H1 (cell line): ENCODE measurements at regions not wholly inside any gene's neighbourhood (a gene's known extent, or its start where the extent isn't known, plus 50 kb on each side); places are given as distances from the start of the nearest gene placed in this dataset.

Experiments
- CTCF ChIA-PET: fragments of 300-600 bp; sonication (Branson Sonifier 250); formaldehyde crosslinking; loops from one replicate; lab custom pipeline; 2021; ENCODE audit not compliant: partially characterized antibody; lab: Charles Lee
- POLR2A ChIA-PET: fragments of 300-600 bp; sonication (Branson Sonifier 250); formaldehyde crosslinking; loops from one replicate; lab custom pipeline; 2021; ENCODE audit warnings: inconsistent platforms; ENCODE audit not compliant: partially characterized antibody; lab: Charles Lee
- DNase-seq, 2 experiments: peaks; one replicate each; pipeline versions ENCODE4 v3.0.0 to v3.0.0-alpha.2; 2010 to 2022; ENCODE audit warnings: low spot score in 2 of 2, low read depth in 1 of 2, mixed read lengths in 1 of 2
- FAIRE-seq: peaks from 2 replicates; lab custom pipeline; 2011; peaks lifted over from hg19 to GRCh38; lab: Jason Lieb, UNC
- H2AFZ ChIP-seq: 2 replicates; pipeline ENCODE4 v1.8.1; 2012; ENCODE audit warnings: low read length, inconsistent platforms
- H2AK5ac ChIP-seq: 2 replicates; pipeline ENCODE4 v1.6.1; 2013; ENCODE audit warnings: low read depth, low read length
- H2BK120ac ChIP-seq: replicated peaks from 2 replicates; pipeline ENCODE3; 2013; ENCODE audit warnings: low read depth, low read length, inconsistent platforms
- H2BK12ac ChIP-seq: 2 replicates; pipeline ENCODE4 v1.6.1; 2013; ENCODE audit warnings: low read depth, low read length
- H2BK15ac ChIP-seq: 2 replicates; pipeline ENCODE4 v1.6.1; 2013; ENCODE audit warnings: low read length
- H2BK20ac ChIP-seq: 2 replicates; pipeline ENCODE4 v1.6.1; 2013; ENCODE audit warnings: low read length
- H2BK5ac ChIP-seq: 2 replicates; pipeline ENCODE4 v1.6.1; 2013; ENCODE audit warnings: low read depth, low read length
- H3K14ac ChIP-seq: 2 replicates; pipeline ENCODE4 v1.6.1; 2013; ENCODE audit warnings: inconsistent platforms; ENCODE audit not compliant: insufficient read length
- H3K18ac ChIP-seq: 2 replicates; pipeline ENCODE4 v1.6.1; 2013; ENCODE audit warnings: low read length; ENCODE audit errors: extremely low read depth
- H3K23ac ChIP-seq: 2 replicates; pipeline ENCODE4 v1.6.1; 2013; ENCODE audit warnings: inconsistent platforms; ENCODE audit not compliant: insufficient read length
- H3K23me2 ChIP-seq: 2 replicates; pipeline ENCODE4 v1.6.1; 2013; ENCODE audit warnings: low read depth, low read length
- H3K27ac ChIP-seq: 2 replicates; pipeline ENCODE4 v1.6.1; 2011; ENCODE audit warnings: low read depth, low read length, inconsistent platforms
- H3K27me3 ChIP-seq, 4 experiments: replicated peaks in 1 of 4; 1 replicate in 1 of 4; 2 replicates in 3 of 4; pipeline versions ENCODE4 v1.6.1 to v1.8.1; 2011 to 2013; ENCODE audit warnings: low read length in 3 of 4, mild to moderate bottlenecking in 3 of 4, inconsistent platforms in 2 of 4, mixed read lengths in 2 of 4, moderate library complexity in 1 of 4; ENCODE audit not compliant: control insufficient read depth in 3 of 4, insufficient read depth in 3 of 4; ENCODE audit errors: extremely low read depth in 1 of 4
- H3K36me3 ChIP-seq, 4 experiments: 2 replicates each; pipeline versions ENCODE4 v1.6.1 to v1.8.1; 2011 to 2013; ENCODE audit warnings: mild to moderate bottlenecking in 4 of 4, low read length in 3 of 4, moderate library complexity in 2 of 4, control low read depth in 1 of 4, inconsistent platforms in 1 of 4; ENCODE audit not compliant: insufficient read depth in 4 of 4, control insufficient read depth in 2 of 4
- H3K4ac ChIP-seq: replicated peaks from 2 replicates; pipeline ENCODE3; 2013; ENCODE audit warnings: low read length, low read depth, mixed read lengths, inconsistent platforms; ENCODE audit not compliant: insufficient read length
- H3K4me1 ChIP-seq, 4 experiments: replicated peaks in 1 of 4; 1 replicate in 1 of 4; 2 replicates in 3 of 4; pipeline versions ENCODE4 v1.6.1 to v1.8.1; 2011 to 2013; ENCODE audit warnings: low read length in 3 of 4, inconsistent platforms in 2 of 4, mixed read lengths in 1 of 4; ENCODE audit not compliant: insufficient read depth in 4 of 4, control insufficient read depth in 3 of 4
- H3K4me2 ChIP-seq, 2 experiments: 2 replicates each; pipeline versions ENCODE4 v1.6.1 to v1.8.1; 2011 to 2013; ENCODE audit warnings: low read depth in 2 of 2, low read length in 2 of 2, control low read depth in 1 of 2, inconsistent platforms in 1 of 2, mild to moderate bottlenecking in 1 of 2; ENCODE audit not compliant: insufficient read depth in 1 of 2
- H3K4me3 ChIP-seq, 4 experiments: fragments of 200-600, 300-600 bp in 1 of 4; sonication (generic), shearing (Covaris generic), sonication (Bioruptor Twin) in 1 of 4; 2 replicates each; pipeline versions ENCODE4 v1.5.1 to v1.8.1; 2011 to 2016; ENCODE audit warnings: low read length in 4 of 4, low read depth in 3 of 4, control low read depth in 2 of 4, inconsistent platforms in 2 of 4, mild to moderate bottlenecking in 2 of 4, mixed read lengths in 1 of 4, moderate library complexity in 1 of 4; ENCODE audit not compliant: insufficient read depth in 2 of 4; ENCODE audit errors: extremely low read depth in 1 of 4
- H3K56ac ChIP-seq: replicated peaks from 2 replicates; pipeline ENCODE3; 2013; ENCODE audit warnings: low read depth, mild to moderate bottlenecking, mixed read lengths, low read length, inconsistent platforms; ENCODE audit not compliant: insufficient read length
- H3K79me1 ChIP-seq: 2 replicates; pipeline ENCODE4 v1.6.1; 2013; ENCODE audit warnings: low read depth, low read length, control low read depth
- H3K79me2 ChIP-seq, 2 experiments: 2 replicates each; pipeline versions ENCODE4 v1.6.1 to v1.8.1; 2012 to 2013; ENCODE audit warnings: low read length in 2 of 2, mild to moderate bottlenecking in 2 of 2, inconsistent platforms in 1 of 2; ENCODE audit not compliant: insufficient read depth in 2 of 2, control insufficient read depth in 1 of 2
- H3K9ac ChIP-seq, 4 experiments: replicated peaks in 1 of 4; 1 replicate in 1 of 4; 2 replicates in 3 of 4; pipeline versions ENCODE4 v1.6.1 to v1.8.1; 2011 to 2013; ENCODE audit warnings: low read depth in 3 of 4, low read length in 3 of 4, control low read depth in 2 of 4, mild to moderate bottlenecking in 2 of 4, moderate library complexity in 2 of 4, inconsistent platforms in 1 of 4; ENCODE audit errors: extremely low read depth in 1 of 4
- H3K9me3 ChIP-seq, 2 experiments: 2 replicates each; pipeline versions ENCODE4 v1.6.1 to v1.8.1; 2012 to 2013; ENCODE audit warnings: mild to moderate bottlenecking in 2 of 2, moderate library complexity in 2 of 2, control low read depth in 1 of 2, inconsistent platforms in 1 of 2, low read depth in 1 of 2, low read length in 1 of 2, mixed read lengths in 1 of 2; ENCODE audit not compliant: insufficient read depth in 2 of 2
- H4K20me1 ChIP-seq, 2 experiments: replicated peaks in 1 of 2; 2 replicates each; pipeline versions ENCODE3 to v1.8.1; 2011 to 2013; ENCODE audit warnings: inconsistent platforms in 2 of 2, low read length in 2 of 2, mild to moderate bottlenecking in 1 of 2; ENCODE audit not compliant: insufficient read depth in 2 of 2, control insufficient read depth in 1 of 2
- H4K5ac ChIP-seq: 2 replicates; pipeline ENCODE4 v1.6.1; 2013; ENCODE audit warnings: low read length, low read depth, mixed read lengths, inconsistent platforms; ENCODE audit not compliant: insufficient read length
- H4K8ac ChIP-seq: 2 replicates; pipeline ENCODE4 v1.8.0; 2013; ENCODE audit warnings: mild to moderate bottlenecking, moderate library complexity, low read length, inconsistent platforms; ENCODE audit not compliant: insufficient read depth; ENCODE audit errors: extremely low read depth
- H4K91ac ChIP-seq: replicated peaks from 2 replicates; pipeline ENCODE3; 2013; ENCODE audit warnings: low read length, mixed read lengths, inconsistent platforms; ENCODE audit not compliant: insufficient read length
- CEBPB ChIP-seq: IDR thresholded peaks from 2 replicates; pipeline ENCODE4 v1.6.1; 2012; ENCODE audit warnings: low read depth, low read length
- CHD2 ChIP-seq: IDR thresholded peaks from 2 replicates; pipeline ENCODE4 v1.6.1; 2012; ENCODE audit warnings: low read length, improper control_type of control experiment
- CREB1 ChIP-seq: IDR thresholded peaks from 2 replicates; pipeline ENCODE4 v1.6.1; 2012; ENCODE audit warnings: inconsistent platforms
- EZH2 ChIP-seq: fragments of 200-600 bp; sonication (generic); IDR thresholded peaks from 2 replicates; pipeline ENCODE4 v1.7.1; 2012; ENCODE audit warnings: low read depth, mild to moderate bottlenecking, moderate library complexity, low read length, inconsistent platforms; ENCODE audit not compliant: severe bottlenecking
- HDAC2 ChIP-seq, 2 experiments: fragments of 300-600 bp in 1 of 2; sonication (generic) in 1 of 2; IDR thresholded peaks; 2 replicates each; pipeline ENCODE4 v1.6.1; 2011 to 2012; ENCODE audit warnings: low read depth in 2 of 2, low read length in 2 of 2, mild to moderate bottlenecking in 2 of 2, moderate library complexity in 2 of 2, borderline replicate concordance in 1 of 2, inconsistent platforms in 1 of 2
- SAP30 ChIP-seq: fragments of 300-600 bp; sonication (generic); IDR thresholded peaks from 2 replicates; pipeline ENCODE4 v1.7.1; 2012; ENCODE audit warnings: low read length, moderate library complexity, mild to moderate bottlenecking, inconsistent platforms; ENCODE audit not compliant: insufficient read depth, insufficient replicate concordance
- SIRT6 ChIP-seq: IDR thresholded peaks from one replicate; pipeline ENCODE4 v1.7.1; 2012; ENCODE audit warnings: low read length, inconsistent platforms
- SRF ChIP-seq: IDR thresholded peaks from 2 replicates; pipeline ENCODE4 v1.6.1; 2011; ENCODE audit warnings: mild to moderate bottlenecking, low read depth, low read length, moderate library complexity
- WGBS, 2 experiments: shearing (Covaris generic) in 1 of 2; methylation state at CpG; one replicate each; pipeline versions ENCODE4 v1.1.6 to v1.1.7; 2013 to 2015; ENCODE audit warnings: low lambda C conversion rate in 2 of 2, mixed read lengths in 2 of 2, inconsistent platforms in 1 of 2, low coverage in 1 of 2, missing lambda C conversion rate in 1 of 2; ENCODE audit not compliant: insufficient replicate concordance in 2 of 2, insufficient coverage in 1 of 2, insufficient read length in 1 of 2; ENCODE audit errors: extremely low coverage in 1 of 2, missing lambda C conversion rate in 1 of 2; 5-methylcytosine and 5-hydroxymethylcytosine counted together

DNA sequence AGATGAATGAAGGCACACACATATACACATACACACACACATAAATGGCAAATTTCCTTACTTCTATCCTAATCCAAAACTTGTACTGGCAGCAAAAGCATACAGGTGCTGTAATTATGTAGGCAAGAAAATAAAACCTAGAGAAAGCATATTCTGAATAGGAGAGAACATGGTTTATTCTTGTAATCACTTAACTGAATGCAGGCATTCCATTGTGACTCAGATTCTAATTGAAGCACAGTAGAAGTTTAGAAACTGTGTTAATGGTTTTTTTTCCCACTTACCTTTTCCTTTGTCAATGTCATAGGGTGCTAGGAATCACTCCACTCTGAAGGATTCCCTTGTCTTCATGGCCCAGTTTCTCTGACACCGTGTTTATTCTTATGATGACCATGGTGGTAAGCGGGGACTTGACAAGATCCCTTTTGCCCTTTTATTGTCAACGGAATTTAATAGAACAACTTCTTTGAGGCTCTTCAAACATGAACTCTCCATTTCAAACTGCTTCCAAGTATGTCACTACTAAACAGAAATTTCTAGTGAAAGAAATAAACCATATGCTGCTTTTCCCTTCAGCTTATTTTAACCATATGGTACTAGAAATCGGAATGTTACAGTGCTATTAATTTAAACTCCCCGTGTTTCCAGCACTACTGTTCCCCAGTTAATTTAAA is 164.2 kb downstream of the OGFRL1 start:
- Histone ChIP-seq H2AFZ (no peak overlapping the region), H4K91ac (no peak overlapping the region), H2BK15ac (no peak overlapping the region), H3K27ac (no peak overlapping the region), H2BK20ac (no peak overlapping the region), H2AK5ac (no peak overlapping the region), H3K79me2 (no peaks in the 10 kb centered on the region), H3K4ac (no peak overlapping the region), H3K18ac (no peak overlapping the region), H3K23me2 (no peaks in the 10 kb centered on the region), H4K5ac (no peak overlapping the region), H3K79me1 (no peaks in the 10 kb centered on the region), H3K4me3 (no peak overlapping the region), H3K23ac (no peak overlapping the region), H4K20me1 (no peaks in the 10 kb centered on the region), H3K9me3 (no peaks in the 10 kb centered on the region), H4K8ac (no peak overlapping the region), H2BK12ac (no peak overlapping the region), H3K14ac (no peak overlapping the region), H2BK5ac (no peak overlapping the region), H3K4me1 (no peaks in the 10 kb centered on the region), H3K56ac (no peak overlapping the region), H3K4me2 (no peak overlapping the region), H3K36me3 (no peaks in the 10 kb centered on the region), H2BK120ac (no peak overlapping the region), H3K27me3 (no peaks in the 10 kb centered on the region), H3K9ac (no peak overlapping the region)
- no peak for DNase-seq
- WGBS, 2 experiments, result 84% methylated on average over 5 of the region's 5 CpGs; no CpG with 5 or more reads in 1 of the 2 experiments
- FAIRE-seq, result no peak
- no peak for TF ChIP-seq EZH2
- no peak for TF ChIP-seq CHD2
- no peak for TF ChIP-seq CREB1
- TF ChIP-seq SAP30, result no peak
- TF ChIP-seq SRF, result no peak
- no peak for TF ChIP-seq SIRT6
- no peak for TF ChIP-seq HDAC2 (IDR thresholded peaks at IDR 0.05; ENCODE audit: borderline replicate concordance in 1 of 2, low read depth in 2 of 2, low read length in 2 of 2)
- TF ChIP-seq CEBPB, result no peak
- ChIA-PET POLR2A (no interaction called here), CTCF (no interaction called here)
